ENCODE measurements at regions not wholly inside any gene's neighbourhood (a gene's known extent, or its start where the extent isn't known, plus 50 kb on each side); places are given as distances from the start of the nearest gene placed in this dataset.

DNA sequence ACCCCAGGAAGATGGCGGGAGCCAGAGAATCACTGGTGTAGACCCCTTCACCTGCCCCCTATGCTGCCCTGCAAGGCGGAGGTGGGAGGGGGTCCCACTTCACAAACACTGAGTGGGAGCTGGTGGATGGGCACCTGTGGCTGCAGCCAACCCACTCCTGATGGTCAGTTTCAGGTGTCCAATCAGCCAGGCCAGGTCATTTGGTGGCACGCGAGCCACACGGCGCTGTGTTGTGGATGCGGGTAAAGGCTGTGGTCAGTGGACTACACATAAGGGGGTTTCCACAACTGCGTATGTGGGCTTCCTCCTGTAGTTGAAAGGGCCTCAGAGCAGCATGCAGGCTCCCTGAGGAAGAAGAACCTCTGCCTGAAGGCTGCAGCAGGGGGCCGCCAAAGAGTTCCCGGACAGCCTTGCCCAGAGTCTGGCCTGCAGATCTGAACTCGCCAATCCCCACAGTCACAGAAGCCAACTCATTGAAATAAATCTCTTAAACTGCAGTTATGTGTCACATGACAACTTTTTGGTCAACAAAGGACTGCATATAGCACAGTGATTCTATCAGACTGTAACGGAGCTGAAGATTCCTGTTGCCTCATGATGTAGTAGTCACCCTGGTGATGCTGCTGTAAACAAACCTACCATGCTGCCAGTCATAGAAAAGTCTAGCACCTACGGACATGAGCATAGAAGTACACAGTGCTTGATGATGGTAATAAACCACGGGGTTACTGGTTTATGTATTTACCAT is 284.7 kb upstream of the IRX2 start:
- DNase-seq (ENCODE audit: low read depth, low spot score): no peak
- CTCF ChIA-PET: no interaction called here
- no peak for TF ChIP-seq CTCF (IDR thresholded peaks at IDR 0.05; ENCODE audit: insufficient read depth, low read length, missing control alignments)
- POLR2A ChIA-PET: no interaction called here
- no peak overlapping the region for H3K4me3 ChIP-seq (ENCODE audit: low read depth, low read length)

- no peak overlapping the region for H3K4me3 ChIP-seq (ENCODE audit: low read depth, low read length)
- TF ChIP-seq CTCF (IDR thresholded peaks at IDR 0.05; ENCODE audit: insufficient read depth, low read length, missing control alignments): no peak
- CTCF ChIA-PET: no interaction called here
- POLR2A ChIA-PET: no interaction called here
- no peak for DNase-seq (ENCODE audit: low read depth, low spot score)
Measured at GRCh38 chr5:3035452-3035851, 284.0 kb upstream of the IRX2 start.

GRCh38 chr5:3034881-3035280 is 283.4 kb upstream of the IRX2 start:
- ChIA-PET POLR2A (no interaction called here), CTCF (no interaction called here)
- no peak for TF ChIP-seq CTCF (IDR thresholded peaks at IDR 0.05; ENCODE audit: insufficient read depth, low read length, missing control alignments)

GRCh38 chr5:3034449-3034848 is 283.0 kb upstream of the IRX2 start:
- DNase-seq (ENCODE audit: low read depth, low spot score): no peak
- no peak overlapping the region for H3K4me3 ChIP-seq (ENCODE audit: low read depth, low read length)
- TF ChIP-seq CTCF (IDR thresholded peaks at IDR 0.05; ENCODE audit: insufficient read depth, low read length, missing control alignments): no peak
- ChIA-PET CTCF (no interaction called here), POLR2A (no interaction called here)

More at GRCh38 chr5:3034881-3035280, 283.4 kb upstream of the IRX2 start:
- H3K4me3 ChIP-seq (ENCODE audit: low read depth, low read length): no peak overlapping the region
- no peak for DNase-seq (ENCODE audit: low read depth, low spot score)

DNA sequence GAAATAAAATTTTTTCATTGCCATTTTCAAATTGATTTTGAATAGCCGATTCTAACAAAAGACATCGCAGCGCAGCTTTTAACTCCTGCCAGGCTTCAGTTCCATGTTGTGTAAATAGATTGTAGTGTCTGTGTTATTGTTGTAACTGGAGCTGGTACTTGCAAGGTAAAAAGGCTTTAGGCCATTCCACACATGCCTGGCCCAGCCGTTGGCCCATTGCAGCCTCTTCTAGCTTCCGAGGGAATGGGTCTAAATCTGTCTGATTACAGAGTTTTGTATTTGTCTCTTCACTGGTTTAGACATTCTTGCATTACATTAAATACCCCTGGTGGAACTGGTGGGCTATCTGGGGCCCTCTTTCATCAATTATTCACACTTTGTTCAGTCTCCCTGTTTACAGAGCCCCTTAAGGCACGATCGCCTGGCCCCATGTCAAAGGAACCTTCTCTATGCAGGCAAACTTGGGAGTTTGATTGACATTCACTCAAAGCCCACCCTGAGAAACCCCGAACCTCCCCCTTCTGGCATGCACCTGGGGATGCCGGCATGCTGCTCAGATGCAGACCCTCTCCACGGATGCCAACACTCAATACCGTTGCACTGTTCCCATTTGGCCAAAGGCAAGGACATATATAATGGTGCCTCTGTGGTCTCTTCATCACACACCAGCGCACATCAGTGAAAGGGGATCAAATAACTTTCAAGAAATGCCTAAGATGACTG is 281.7 kb upstream of the IRX2 start:
- ChIA-PET CTCF (no interaction called here), POLR2A (no interaction called here)
- no peak for DNase-seq (ENCODE audit: low read depth, low spot score)
- H3K4me3 ChIP-seq (ENCODE audit: low read depth, low read length): no peak overlapping the region
- TF ChIP-seq CTCF (IDR thresholded peaks at IDR 0.05; ENCODE audit: insufficient read depth, low read length, missing control alignments): no peak

DNA sequence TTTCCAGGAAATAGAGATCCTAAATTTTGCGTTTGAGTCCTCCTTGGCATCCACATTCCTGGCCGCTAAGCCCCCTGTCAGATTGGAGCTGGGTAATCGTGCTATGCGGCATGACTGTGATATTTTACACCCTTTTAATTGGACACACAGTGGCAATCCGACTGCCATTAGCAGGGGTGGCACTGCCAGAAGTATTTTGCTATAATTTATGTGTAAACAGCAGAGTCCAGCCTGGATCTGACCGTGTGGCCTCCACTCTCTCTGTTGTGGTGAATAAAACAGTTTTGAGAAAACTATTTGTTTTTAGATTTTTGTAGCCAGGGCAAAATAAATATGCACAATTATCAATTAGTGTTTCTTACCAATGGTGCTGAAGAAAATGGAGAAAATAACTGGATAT is 281.0 kb upstream of the IRX2 start:
- no peak overlapping the region for H3K4me3 ChIP-seq (ENCODE audit: low read depth, low read length)
- no peak for TF ChIP-seq CTCF (IDR thresholded peaks at IDR 0.05; ENCODE audit: insufficient read depth, low read length, missing control alignments)
- ChIA-PET POLR2A (no interaction called here), CTCF (no interaction called here)
- no peak for DNase-seq (ENCODE audit: low read depth, low spot score)
